Transverse colon (tissue), 4 donors: ENCODE measurements at regions not wholly inside any gene's neighbourhood (a gene's known extent, or its start where the extent isn't known, plus 50 kb on each side); places are given as distances from the start of the nearest gene placed in this dataset.

Source experiments
- DNase-seq: peaks from one replicate; pipeline ENCODE4 v3.0.0-alpha.2; 2019
- H3K27ac ChIP-seq, 4 donors: fragments of 200-600 bp; sonication (generic); 2 replicates each; pipeline ENCODE4 v1.5.1; 2016 to 2018; ENCODE audit warnings: inconsistent platforms in 4 of 4
- H3K27me3 ChIP-seq: fragments of 200-600 bp; sonication (generic); 2 replicates; pipeline ENCODE4 v1.5.1; 2017; ENCODE audit warnings: inconsistent platforms
- H3K36me3 ChIP-seq, 4 donors: fragments of 200-600 bp; sonication (generic); 2 replicates each; pipeline ENCODE4 v1.5.1; 2017 to 2019; ENCODE audit warnings: inconsistent platforms in 4 of 4
- H3K4me1 ChIP-seq, 4 donors: fragments of 200-600 bp; sonication (generic); 2 replicates each; pipeline ENCODE4 v1.5.1; 2017 to 2020; ENCODE audit warnings: inconsistent platforms in 4 of 4
- H3K4me3 ChIP-seq, 4 donors: fragments of 200-600 bp; sonication (generic); 1 replicate in 1 of 4; 2 replicates in 3 of 4; pipeline versions ENCODE4 v1.5.1 to v1.6.1; 2017 to 2019; ENCODE audit warnings: inconsistent platforms in 4 of 4
- H3K9me3 ChIP-seq, 2 donors: fragments of 200-600 bp; sonication (generic); 2 replicates each; pipeline ENCODE4 v1.5.1; 2017 to 2019; ENCODE audit warnings: inconsistent platforms in 2 of 2
- EP300 ChIP-seq: sonication (generic); formaldehyde crosslinking; IDR thresholded peaks from one replicate; pipeline ENCODE4 v1.6.1; 2017; ENCODE audit warnings: antibody characterized with exemption, low read depth
- POLR2A ChIP-seq: fragments of 450-650 bp; IDR thresholded peaks from one replicate; pipeline ENCODE4 v1.6.1; 2016; ENCODE audit warnings: antibody characterized with exemption, mild to moderate bottlenecking, moderate library complexity
- POLR2AphosphoS5 ChIP-seq, 3 donors: sonication (generic); formaldehyde crosslinking; IDR thresholded peaks; one replicate each; pipeline ENCODE4 v1.6.1; 2016; ENCODE audit warnings: antibody characterized with exemption in 3 of 3
- whole genome bisulfite sequencing, 2 donors: methylation state at CpG; one replicate each; pipeline ENCODE4 v1.1.5; 2018; ENCODE audit warnings: low coverage in 1 of 2; 5-methylcytosine and 5-hydroxymethylcytosine counted together
- in situ Hi-C, 4 donors: fragments of 200-750 bp; cut with MboI; loops; one replicate each; pipeline versions ENCODE4 v1.15.0 to v1.15.1; 2017; ENCODE audit warnings: low sequenced_read_pairs in 3 of 4, low pct_ligation_motif_present in 1 of 4, low pct_unique_long_range_greater_than_20kb in 1 of 4
- intact Hi-C: fragments of 100-400 bp; cut with DNase I; formaldehyde crosslinking; loops from one replicate; pipeline ENCODE4 v1.15.1; 2023; ENCODE audit warnings: low total_unique reads
- TF ChIP-seq, protein P1 (sequence below), 5 experiments: fragments of 200-600 bp in 3 of 5; fragments of 450-650 bp in 2 of 5; sonication (generic) in 3 of 5; IDR thresholded peaks; 1 replicate in 2 of 5; 2 replicates in 3 of 5; pipeline ENCODE4 v1.5.1; 2016 to 2017; ENCODE audit warnings: antibody characterized with exemption in 5 of 5, inconsistent platforms in 3 of 5, mild to moderate bottlenecking in 2 of 5, moderate library complexity in 1 of 5

DNA sequence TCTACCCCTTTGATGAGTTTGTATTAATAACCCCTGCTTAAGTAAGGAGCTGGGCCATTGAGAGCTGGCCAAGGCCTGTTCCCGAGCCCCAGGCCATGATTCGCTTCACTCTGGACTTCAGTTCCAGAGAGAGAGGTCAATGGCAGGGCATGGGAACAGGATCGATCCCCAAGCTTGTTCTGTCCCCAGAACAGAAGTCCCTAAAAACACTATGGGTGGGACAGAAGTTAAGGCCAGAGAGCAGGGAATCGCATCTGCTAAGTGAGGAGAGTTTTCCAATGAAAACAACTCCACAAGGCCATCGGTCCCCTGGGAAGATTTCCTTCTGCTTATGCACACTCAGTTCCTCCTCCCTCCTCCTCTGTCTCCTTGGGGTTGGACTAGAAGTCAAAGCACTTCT is 159.6 kb downstream of the LSM5 start:
- Histone ChIP-seq H3K27ac (no peak overlapping the region), H3K36me3 (no peaks in the 10 kb centered on the region), H3K4me3 (no peak overlapping the region), H3K9me3 (peaks cover 0 to 3% of the 10 kb centered on the region in 2 donors), H3K27me3 (no peaks in the 10 kb centered on the region), H3K4me1 (no peaks in the 10 kb centered on the region)
- in situ Hi-C loops, result loop anchor here in 2 of 4 donors (25.0 kb wide), 2 partner anchors 568 to 593 kb away; no protein-coding TSS in a partner anchor
- 75% methylated on average over 5 of the region's 5 CpGs; no CpG with 5 or more reads in 1 of the 2 donors for WGBS, 2 donors
- TF ChIP-seq POLR2AphosphoS5 (IDR thresholded peaks at IDR 0.05), result no peak
- no peak for TF ChIP-seq EP300
- TF ChIP-seq, protein P1, sequence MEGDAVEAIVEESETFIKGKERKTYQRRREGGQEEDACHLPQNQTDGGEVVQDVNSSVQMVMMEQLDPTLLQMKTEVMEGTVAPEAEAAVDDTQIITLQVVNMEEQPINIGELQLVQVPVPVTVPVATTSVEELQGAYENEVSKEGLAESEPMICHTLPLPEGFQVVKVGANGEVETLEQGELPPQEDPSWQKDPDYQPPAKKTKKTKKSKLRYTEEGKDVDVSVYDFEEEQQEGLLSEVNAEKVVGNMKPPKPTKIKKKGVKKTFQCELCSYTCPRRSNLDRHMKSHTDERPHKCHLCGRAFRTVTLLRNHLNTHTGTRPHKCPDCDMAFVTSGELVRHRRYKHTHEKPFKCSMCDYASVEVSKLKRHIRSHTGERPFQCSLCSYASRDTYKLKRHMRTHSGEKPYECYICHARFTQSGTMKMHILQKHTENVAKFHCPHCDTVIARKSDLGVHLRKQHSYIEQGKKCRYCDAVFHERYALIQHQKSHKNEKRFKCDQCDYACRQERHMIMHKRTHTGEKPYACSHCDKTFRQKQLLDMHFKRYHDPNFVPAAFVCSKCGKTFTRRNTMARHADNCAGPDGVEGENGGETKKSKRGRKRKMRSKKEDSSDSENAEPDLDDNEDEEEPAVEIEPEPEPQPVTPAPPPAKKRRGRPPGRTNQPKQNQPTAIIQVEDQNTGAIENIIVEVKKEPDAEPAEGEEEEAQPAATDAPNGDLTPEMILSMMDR (IDR thresholded peaks at IDR 0.05), result no peak
- no peak for TF ChIP-seq POLR2A
- intact Hi-C loops, result no loop called here
- DNase-seq, result no peak

DNA sequence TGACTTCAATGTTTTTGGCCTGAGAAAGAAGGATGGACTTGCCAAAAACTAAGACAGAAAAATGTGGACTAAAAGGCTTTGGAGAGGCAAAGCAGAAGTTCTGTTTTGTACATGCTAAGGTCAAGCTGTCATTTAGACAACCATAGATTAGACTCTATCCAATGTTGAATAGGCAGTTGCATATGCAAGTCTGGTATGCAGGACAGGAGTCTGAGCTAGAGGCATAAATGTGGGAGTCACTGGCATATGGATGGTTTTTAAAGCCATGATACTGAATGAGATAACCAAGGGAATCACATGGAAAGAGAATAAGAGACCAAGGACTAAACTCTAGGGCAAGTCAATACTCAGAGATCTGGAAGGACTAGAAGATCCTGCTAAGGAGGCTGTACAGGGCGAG is 164.1 kb downstream of the LSM5 start:
- TF ChIP-seq POLR2A, result no peak
- TF ChIP-seq, protein P1 (IDR thresholded peaks at IDR 0.05), result no peak
- no peak for TF ChIP-seq POLR2AphosphoS5 (IDR thresholded peaks at IDR 0.05)
- TF ChIP-seq EP300, result no peak
- WGBS, 2 donors, result 19 to 50% methylated on average over 1 of the region's 1 CpG
- H3K27ac ChIP-seq, result no peak overlapping the region
- no peak overlapping the region for H3K4me3 ChIP-seq
- no peaks in the 10 kb centered on the region for H3K36me3 ChIP-seq
- DNase-seq, result no peak
- in situ Hi-C loops, result loop anchor here in 2 of 4 donors (25.0 kb wide), 2 partner anchors 564 to 589 kb away; no protein-coding TSS in a partner anchor
- no peaks in the 10 kb centered on the region for H3K9me3 ChIP-seq
- no peaks in the 10 kb centered on the region for H3K27me3 ChIP-seq
- intact Hi-C loops, result no loop called here
- H3K4me1 ChIP-seq, result no peaks in the 10 kb centered on the region

DNA sequence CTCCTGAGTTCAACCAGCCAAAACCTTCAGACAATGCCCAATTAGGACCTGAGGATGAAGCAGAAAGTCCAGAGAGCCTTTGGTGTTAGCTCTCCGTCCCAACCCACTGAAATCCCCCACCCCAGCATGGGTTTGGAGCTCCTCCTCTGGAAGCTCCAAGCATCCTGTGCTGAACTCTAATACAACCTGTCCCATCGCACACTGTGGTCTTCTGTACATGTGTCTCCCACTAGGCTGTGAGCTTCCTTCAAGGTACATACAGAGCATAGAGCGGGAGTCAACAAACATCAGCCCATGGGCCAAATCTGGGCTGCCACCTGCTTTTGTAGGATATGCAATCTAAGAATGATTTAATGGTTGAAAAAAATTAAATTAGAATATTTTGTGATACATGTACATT is 166.5 kb downstream of the LSM5 start:
- no peak for DNase-seq
- Histone ChIP-seq H3K27ac (no peak overlapping the region), H3K9me3 (no peaks in the 10 kb centered on the region), H3K36me3 (no peaks in the 10 kb centered on the region), H3K27me3 (peaks cover 10% of the 10 kb centered on the region), H3K4me3 (no peak overlapping the region), H3K4me1 (no peaks in the 10 kb centered on the region)
- TF ChIP-seq, protein P1 (IDR thresholded peaks at IDR 0.05), result no peak
- TF ChIP-seq POLR2A (no peak), EP300 (no peak), POLR2AphosphoS5 (IDR thresholded peaks at IDR 0.05) (no peak)
- intact Hi-C loops (no loop called here), in situ Hi-C loops (no loop called here)
- WGBS, 2 donors, result 81% methylated on average over 3 of the region's 3 CpGs; no CpG with 5 or more reads in 1 of the 2 donors

DNA sequence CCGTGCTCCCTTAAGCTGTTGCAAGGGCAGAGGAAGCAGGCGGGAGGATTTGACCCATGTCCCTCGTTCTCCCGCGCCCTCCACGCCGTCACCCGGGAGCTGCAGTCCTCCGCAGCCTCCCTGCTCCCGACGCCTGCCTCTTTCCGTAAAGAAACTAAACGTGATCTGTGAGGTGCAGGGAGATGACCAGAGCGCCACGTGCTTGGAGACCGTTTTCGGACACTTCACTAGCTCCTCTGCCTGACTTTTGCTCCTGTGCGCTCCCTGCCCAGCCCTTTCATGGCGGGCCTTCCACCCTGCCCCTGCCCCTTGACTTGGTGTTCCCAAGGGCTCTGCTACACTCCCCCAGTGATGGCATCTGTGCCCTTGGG is 171.2 kb downstream of the LSM5 start:
- intact Hi-C loops (no loop called here), in situ Hi-C loops (no loop called here)
- Histone ChIP-seq H3K4me1 (no peaks in the 10 kb centered on the region), H3K4me3 (peak overlapping the region in 1 of 4 donors; percentile 23), H3K9me3 (no peaks in the 10 kb centered on the region), H3K27ac (no peak overlapping the region), H3K27me3 (peaks cover 26% of the 10 kb centered on the region), H3K36me3 (no peaks in the 10 kb centered on the region)
- TF ChIP-seq EP300 (no peak), POLR2A (no peak), POLR2AphosphoS5 (IDR thresholded peaks at IDR 0.05) (no peak)
- TF ChIP-seq, protein P1 (IDR thresholded peaks at IDR 0.05), result no peak
- DNase-seq, result no peak
- WGBS, 2 donors, result 44 to 68% methylated on average over 12 to 19 of the region's 19 CpGs
